Suprapubic skin (tissue), 4 donors: ENCODE measurements at regions not wholly inside any gene's neighbourhood (a gene's known extent, or its start where the extent isn't known, plus 50 kb on each side); places are given as distances from the start of the nearest gene placed in this dataset.

Experiments
- POLR2A ChIP-seq, 2 donors: fragments of 450-650 bp; IDR thresholded peaks; one replicate each; pipeline ENCODE4 v1.6.1; 2017; ENCODE audit warnings: antibody characterized with exemption in 2 of 2, mild to moderate bottlenecking in 2 of 2, moderate library complexity in 2 of 2
- POLR2AphosphoS5 ChIP-seq, 3 donors: sonication (generic); formaldehyde crosslinking; IDR thresholded peaks; one replicate each; pipeline ENCODE4 v1.6.1; 2017; ENCODE audit warnings: antibody characterized with exemption in 3 of 3
- TF ChIP-seq, protein P1 (sequence below), 2 donors: fragments of 200-600 bp in 1 of 2; fragments of 450-650 bp in 1 of 2; sonication (generic) in 1 of 2; IDR thresholded peaks; one replicate each; pipeline ENCODE4 v1.5.1; 2016 to 2019; ENCODE audit warnings: antibody characterized with exemption in 2 of 2, mild to moderate bottlenecking in 1 of 2, moderate library complexity in 1 of 2

DNA sequence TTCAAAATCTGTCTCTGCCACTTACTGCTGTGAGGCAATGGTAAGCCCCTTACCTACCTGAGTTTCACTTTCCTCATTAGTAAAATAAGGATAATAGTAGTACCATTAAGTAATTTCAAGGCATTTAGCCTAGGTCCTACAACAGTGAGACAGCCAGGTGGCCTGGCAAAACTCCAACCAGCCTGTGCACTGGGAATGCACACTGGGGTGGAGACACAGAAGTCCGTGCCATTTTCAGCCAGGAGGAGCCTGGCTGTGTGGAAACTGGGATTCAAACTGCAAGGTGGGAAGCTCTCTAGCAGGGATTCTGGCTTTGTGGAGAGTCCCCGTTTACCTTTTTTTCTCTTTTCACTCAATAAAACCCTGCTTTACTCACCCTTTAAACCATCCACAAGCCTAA, 630.4 kb downstream of the PRELID2 start:
- TF ChIP-seq, protein P1, sequence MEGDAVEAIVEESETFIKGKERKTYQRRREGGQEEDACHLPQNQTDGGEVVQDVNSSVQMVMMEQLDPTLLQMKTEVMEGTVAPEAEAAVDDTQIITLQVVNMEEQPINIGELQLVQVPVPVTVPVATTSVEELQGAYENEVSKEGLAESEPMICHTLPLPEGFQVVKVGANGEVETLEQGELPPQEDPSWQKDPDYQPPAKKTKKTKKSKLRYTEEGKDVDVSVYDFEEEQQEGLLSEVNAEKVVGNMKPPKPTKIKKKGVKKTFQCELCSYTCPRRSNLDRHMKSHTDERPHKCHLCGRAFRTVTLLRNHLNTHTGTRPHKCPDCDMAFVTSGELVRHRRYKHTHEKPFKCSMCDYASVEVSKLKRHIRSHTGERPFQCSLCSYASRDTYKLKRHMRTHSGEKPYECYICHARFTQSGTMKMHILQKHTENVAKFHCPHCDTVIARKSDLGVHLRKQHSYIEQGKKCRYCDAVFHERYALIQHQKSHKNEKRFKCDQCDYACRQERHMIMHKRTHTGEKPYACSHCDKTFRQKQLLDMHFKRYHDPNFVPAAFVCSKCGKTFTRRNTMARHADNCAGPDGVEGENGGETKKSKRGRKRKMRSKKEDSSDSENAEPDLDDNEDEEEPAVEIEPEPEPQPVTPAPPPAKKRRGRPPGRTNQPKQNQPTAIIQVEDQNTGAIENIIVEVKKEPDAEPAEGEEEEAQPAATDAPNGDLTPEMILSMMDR (IDR thresholded peaks at IDR 0.05), result no peak
- TF ChIP-seq POLR2AphosphoS5 (IDR thresholded peaks at IDR 0.05) (no peak), POLR2A (IDR thresholded peaks at IDR 0.05) (no peak)
